HL-60 (cell line): ENCODE measurements at regions not wholly inside any gene's neighbourhood (a gene's known extent, or its start where the extent isn't known, plus 50 kb on each side); places are given as distances from the start of the nearest gene placed in this dataset.

Experiments
- DNase-seq, 2 experiments: peaks; one replicate each; pipeline ENCODE4 v3.0.0-alpha.2; 2010 to 2020; ENCODE audit warnings: low read depth in 1 of 2, low spot score in 1 of 2
- H3K27ac ChIP-seq: fragments of 250-450 bp; sonication (Bioruptor Pico); replicated peaks from 2 replicates; pipeline ENCODE4 v1.5.1; 2020; ENCODE audit warnings: mild to moderate bottlenecking, moderate library complexity
- H3K27me3 ChIP-seq: fragments of 250-450 bp; sonication (Bioruptor Pico); 2 replicates; pipeline ENCODE4 v1.5.1; 2021; ENCODE audit warnings: mild to moderate bottlenecking, moderate library complexity; ENCODE audit not compliant: insufficient read depth, poor library complexity, severe bottlenecking
- H3K4me3 ChIP-seq: replicated peaks from 2 replicates; pipeline ENCODE4 v1.5.1; 2011; ENCODE audit warnings: mild to moderate bottlenecking, control low read depth, low read length; ENCODE audit not compliant: insufficient read depth
- CTCF ChIP-seq: IDR thresholded peaks from one replicate; pipeline ENCODE4 v1.5.1; 2011; ENCODE audit warnings: low read length, control low read depth, inconsistent platforms; ENCODE audit not compliant: insufficient read depth
- GABPA ChIP-seq: IDR thresholded peaks from 2 replicates; pipeline ENCODE4 v1.6.1; 2012; ENCODE audit warnings: low read depth
- POLR2AphosphoS5 ChIP-seq: IDR thresholded peaks from 2 replicates; pipeline ENCODE4 v1.6.1; 2012; ENCODE audit warnings: low read depth
- SPI1 ChIP-seq: IDR thresholded peaks from 2 replicates; pipeline ENCODE4 v1.6.1; 2012; ENCODE audit warnings: low read depth, mild to moderate bottlenecking, borderline replicate concordance
- TF ChIP-seq, protein P1 (sequence below): IDR thresholded peaks from 2 replicates; pipeline ENCODE4 v1.6.1; 2012; ENCODE audit warnings: low read depth; ENCODE audit not compliant: insufficient replicate concordance

DNA sequence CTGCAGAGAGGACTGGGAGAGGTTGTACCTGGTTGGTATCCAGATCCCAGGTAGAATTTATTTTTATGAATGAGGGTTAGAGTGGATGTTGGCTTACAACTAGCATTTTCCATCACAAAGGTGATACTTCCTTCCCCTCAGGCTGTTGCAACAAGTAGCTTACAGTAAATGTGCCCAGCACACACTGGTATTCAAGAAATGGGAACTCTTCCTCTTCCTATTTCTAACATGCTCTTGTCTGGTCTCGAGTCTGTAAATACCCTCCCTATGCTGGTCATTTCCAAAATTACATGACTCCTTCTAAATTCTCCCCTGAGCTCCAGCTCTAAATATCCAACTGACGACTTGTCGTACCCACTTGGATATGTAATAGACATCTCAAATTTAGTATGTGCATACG is 90.1 kb upstream of the FOXC1 start:
- H3K27me3 ChIP-seq: no peaks in the 10 kb centered on the region
- TF ChIP-seq, protein P1, sequence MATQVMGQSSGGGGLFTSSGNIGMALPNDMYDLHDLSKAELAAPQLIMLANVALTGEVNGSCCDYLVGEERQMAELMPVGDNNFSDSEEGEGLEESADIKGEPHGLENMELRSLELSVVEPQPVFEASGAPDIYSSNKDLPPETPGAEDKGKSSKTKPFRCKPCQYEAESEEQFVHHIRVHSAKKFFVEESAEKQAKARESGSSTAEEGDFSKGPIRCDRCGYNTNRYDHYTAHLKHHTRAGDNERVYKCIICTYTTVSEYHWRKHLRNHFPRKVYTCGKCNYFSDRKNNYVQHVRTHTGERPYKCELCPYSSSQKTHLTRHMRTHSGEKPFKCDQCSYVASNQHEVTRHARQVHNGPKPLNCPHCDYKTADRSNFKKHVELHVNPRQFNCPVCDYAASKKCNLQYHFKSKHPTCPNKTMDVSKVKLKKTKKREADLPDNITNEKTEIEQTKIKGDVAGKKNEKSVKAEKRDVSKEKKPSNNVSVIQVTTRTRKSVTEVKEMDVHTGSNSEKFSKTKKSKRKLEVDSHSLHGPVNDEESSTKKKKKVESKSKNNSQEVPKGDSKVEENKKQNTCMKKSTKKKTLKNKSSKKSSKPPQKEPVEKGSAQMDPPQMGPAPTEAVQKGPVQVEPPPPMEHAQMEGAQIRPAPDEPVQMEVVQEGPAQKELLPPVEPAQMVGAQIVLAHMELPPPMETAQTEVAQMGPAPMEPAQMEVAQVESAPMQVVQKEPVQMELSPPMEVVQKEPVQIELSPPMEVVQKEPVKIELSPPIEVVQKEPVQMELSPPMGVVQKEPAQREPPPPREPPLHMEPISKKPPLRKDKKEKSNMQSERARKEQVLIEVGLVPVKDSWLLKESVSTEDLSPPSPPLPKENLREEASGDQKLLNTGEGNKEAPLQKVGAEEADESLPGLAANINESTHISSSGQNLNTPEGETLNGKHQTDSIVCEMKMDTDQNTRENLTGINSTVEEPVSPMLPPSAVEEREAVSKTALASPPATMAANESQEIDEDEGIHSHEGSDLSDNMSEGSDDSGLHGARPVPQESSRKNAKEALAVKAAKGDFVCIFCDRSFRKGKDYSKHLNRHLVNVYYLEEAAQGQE: no peak
- TF ChIP-seq SPI1: peak; percentile 64; the same call in 1 of the 2 replicates
- no peak overlapping the region for H3K4me3 ChIP-seq
- no peak overlapping the region for H3K27ac ChIP-seq
- DNase-seq: peak in 1 of 2 experiments; percentile 14

- H3K4me3 ChIP-seq: no peak overlapping the region
- TF ChIP-seq SPI1 (no peak), GABPA (no peak), POLR2AphosphoS5 (no peak), CTCF (no peak)
- TF ChIP-seq, protein P1: no peak
- H3K27ac ChIP-seq: no peak overlapping the region
- H3K27me3 ChIP-seq: no peaks in the 10 kb centered on the region
- no peak for DNase-seq
Measured at GRCh38 chr6:1522779-1523178, 86.9 kb upstream of the FOXC1 start.

GRCh38 chr6:1524040-1524480 is 85.7 kb upstream of the FOXC1 start:
- TF ChIP-seq, protein P1: no peak
- no peak for TF ChIP-seq POLR2AphosphoS5
- no peak for TF ChIP-seq CTCF
- TF ChIP-seq SPI1: no peak
- no peak for TF ChIP-seq GABPA
- Histone ChIP-seq H3K27me3 (no peaks in the 10 kb centered on the region), H3K27ac (no peak overlapping the region), H3K4me3 (no peak overlapping the region)
- DNase-seq: peak; percentile 44 to 58
